Hepatocyte (in vitro differentiated cells): ENCODE measurements at regions not wholly inside any gene's neighbourhood (a gene's known extent, or its start where the extent isn't known, plus 50 kb on each side); places are given as distances from the start of the nearest gene placed in this dataset.

Experiments
- DNase-seq: peaks from one replicate; pipeline ENCODE4 v3.0.0-alpha.2; 2016; ENCODE audit warnings: low spot score
- H2AFZ ChIP-seq: fragments of 200-600 bp; sonication (generic); 2 replicates; pipeline ENCODE4 v1.6.0; 2016; ENCODE audit warnings: antibody characterized with exemption, mild to moderate bottlenecking
- H3K27ac ChIP-seq: fragments of 200-600 bp; sonication (generic); 2 replicates; pipeline ENCODE4 v1.5.1; 2016; ENCODE audit warnings: mild to moderate bottlenecking
- H3K27me3 ChIP-seq: fragments of 200-600 bp; sonication (generic); 2 replicates; pipeline ENCODE4 v1.6.1; 2016
- H3K36me3 ChIP-seq: fragments of 200-600 bp; sonication (generic); replicated peaks from 2 replicates; pipeline ENCODE4 v1.5.1; 2016; ENCODE audit warnings: low read depth; ENCODE audit not compliant: insufficient read depth
- H3K4me1 ChIP-seq: fragments of 200-600 bp; sonication (generic); 2 replicates; pipeline ENCODE4 v1.5.1; 2016; ENCODE audit warnings: mild to moderate bottlenecking, moderate library complexity; ENCODE audit not compliant: insufficient read depth
- H3K4me2 ChIP-seq: fragments of 200-600 bp; sonication (generic); 2 replicates; pipeline ENCODE4 v1.6.0; 2016
- H3K4me3 ChIP-seq: fragments of 200-600 bp; sonication (generic); 2 replicates; pipeline ENCODE4 v1.5.1; 2016; ENCODE audit warnings: mild to moderate bottlenecking
- H3K79me2 ChIP-seq: fragments of 200-600 bp; sonication (generic); 2 replicates; pipeline ENCODE4 v1.6.0; 2017; ENCODE audit warnings: mild to moderate bottlenecking
- H3K9me2 ChIP-seq: fragments of 200-600 bp; sonication (generic); replicated peaks from 2 replicates; pipeline ENCODE4 v1.6.0; 2017; ENCODE audit warnings: mild to moderate bottlenecking; ENCODE audit not compliant: insufficient read depth
- H3K9me3 ChIP-seq: fragments of 200-600 bp; sonication (generic); 2 replicates; pipeline ENCODE4 v1.5.1; 2016; ENCODE audit warnings: low read depth, mild to moderate bottlenecking
- H4K20me1 ChIP-seq: fragments of 200-600 bp; sonication (generic); 2 replicates; pipeline ENCODE4 v1.6.0; 2016; ENCODE audit warnings: mild to moderate bottlenecking; ENCODE audit not compliant: insufficient read depth, poor library complexity, severe bottlenecking
- EZH2 ChIP-seq: fragments of 200-600 bp; sonication (generic); IDR thresholded peaks from 2 replicates; pipeline ENCODE4 v1.6.1; 2016; ENCODE audit warnings: antibody characterized with exemption, mild to moderate bottlenecking, borderline replicate concordance
- EZH2phosphoT487 ChIP-seq: fragments of 200-600 bp; sonication (generic); IDR thresholded peaks from one replicate; pipeline ENCODE4 v1.6.1; 2018; ENCODE audit warnings: antibody characterized with exemption, mild to moderate bottlenecking, low read depth, moderate library complexity; ENCODE audit not compliant: unreplicated experiment, severe bottlenecking
- WGBS: methylation state at CpG from one replicate; pipeline ENCODE4 v1.1.6; 2016; ENCODE audit warnings: low lambda C conversion rate; ENCODE audit errors: missing lambda C conversion rate; 5-methylcytosine and 5-hydroxymethylcytosine counted together
- TF ChIP-seq, protein P1 (sequence below): fragments of 200-600 bp; sonication (generic); IDR thresholded peaks from 2 replicates; pipeline ENCODE4 v1.5.1; 2016; ENCODE audit warnings: antibody characterized with exemption, mild to moderate bottlenecking; ENCODE audit not compliant: poor library complexity

DNA sequence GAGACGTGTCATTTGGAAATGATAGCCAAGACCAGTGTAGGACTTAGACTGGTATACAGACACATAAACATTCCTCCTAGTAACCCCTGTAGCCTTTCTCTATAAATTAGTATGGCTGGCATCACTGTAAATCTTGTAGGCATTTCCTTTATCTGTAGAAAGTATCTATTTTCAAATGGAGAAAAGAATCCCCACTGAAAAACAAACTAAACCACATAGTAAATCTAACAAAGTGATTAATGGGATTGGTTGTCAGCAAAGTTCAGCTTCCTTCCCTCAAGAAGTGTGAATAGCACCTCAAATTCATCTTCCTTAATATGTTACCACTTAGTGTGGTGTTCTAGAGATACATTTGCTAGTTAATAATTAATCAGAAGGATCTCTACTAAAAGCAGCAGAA, 119.4 kb upstream of the NBEA start:
- H3K27me3 ChIP-seq = no peaks in the 10 kb centered on the region
- 81% methylated on average over 1 of the region's 1 CpG for WGBS
- no peaks in the 10 kb centered on the region for H4K20me1 ChIP-seq
- no peaks in the 10 kb centered on the region for H3K9me3 ChIP-seq
- H3K79me2 ChIP-seq = no peaks in the 10 kb centered on the region
- H3K36me3 ChIP-seq = no peaks in the 10 kb centered on the region
- H3K9me2 ChIP-seq = no peaks in the 10 kb centered on the region
- H2AFZ ChIP-seq = no peak overlapping the region
- no peak for DNase-seq
- H3K4me1 ChIP-seq = peaks cover 7% of the 10 kb centered on the region
- H3K27ac ChIP-seq = no peak overlapping the region
- H3K4me3 ChIP-seq = no peak overlapping the region
- H3K4me2 ChIP-seq = no peak overlapping the region
- TF ChIP-seq, protein P1, sequence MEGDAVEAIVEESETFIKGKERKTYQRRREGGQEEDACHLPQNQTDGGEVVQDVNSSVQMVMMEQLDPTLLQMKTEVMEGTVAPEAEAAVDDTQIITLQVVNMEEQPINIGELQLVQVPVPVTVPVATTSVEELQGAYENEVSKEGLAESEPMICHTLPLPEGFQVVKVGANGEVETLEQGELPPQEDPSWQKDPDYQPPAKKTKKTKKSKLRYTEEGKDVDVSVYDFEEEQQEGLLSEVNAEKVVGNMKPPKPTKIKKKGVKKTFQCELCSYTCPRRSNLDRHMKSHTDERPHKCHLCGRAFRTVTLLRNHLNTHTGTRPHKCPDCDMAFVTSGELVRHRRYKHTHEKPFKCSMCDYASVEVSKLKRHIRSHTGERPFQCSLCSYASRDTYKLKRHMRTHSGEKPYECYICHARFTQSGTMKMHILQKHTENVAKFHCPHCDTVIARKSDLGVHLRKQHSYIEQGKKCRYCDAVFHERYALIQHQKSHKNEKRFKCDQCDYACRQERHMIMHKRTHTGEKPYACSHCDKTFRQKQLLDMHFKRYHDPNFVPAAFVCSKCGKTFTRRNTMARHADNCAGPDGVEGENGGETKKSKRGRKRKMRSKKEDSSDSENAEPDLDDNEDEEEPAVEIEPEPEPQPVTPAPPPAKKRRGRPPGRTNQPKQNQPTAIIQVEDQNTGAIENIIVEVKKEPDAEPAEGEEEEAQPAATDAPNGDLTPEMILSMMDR = no peak
- TF ChIP-seq EZH2 (no peak), EZH2phosphoT487 (no peak)

- Histone ChIP-seq H3K36me3 (no peaks in the 10 kb centered on the region), H3K27me3 (no peaks in the 10 kb centered on the region), H3K4me2 (no peak overlapping the region), H3K4me3 (no peak overlapping the region), H3K79me2 (no peaks in the 10 kb centered on the region), H2AFZ (no peak overlapping the region), H3K27ac (peak overlapping the region; percentile 1), H3K4me1 (peaks cover 5% of the 10 kb centered on the region), H4K20me1 (no peaks in the 10 kb centered on the region), H3K9me2 (no peaks in the 10 kb centered on the region), H3K9me3 (no peaks in the 10 kb centered on the region)
- WGBS = 25% methylated on average over 2 of the region's 2 CpGs
- DNase-seq = no peak
- TF ChIP-seq EZH2 = no peak
- TF ChIP-seq EZH2phosphoT487 = no peak
- TF ChIP-seq, protein P1 = no peak
Measured at GRCh38 chr13:34826432-34826831, 115.6 kb upstream of the NBEA start.

GRCh38 chr13:34833562-34834182, 108.4 kb upstream of the NBEA start:
- Histone ChIP-seq H3K9me2 (no peaks in the 10 kb centered on the region), H3K4me3 (no peak overlapping the region), H3K36me3 (no peaks in the 10 kb centered on the region), H3K79me2 (no peaks in the 10 kb centered on the region), H3K4me1 (no peaks in the 10 kb centered on the region), H3K27me3 (no peaks in the 10 kb centered on the region), H3K9me3 (no peaks in the 10 kb centered on the region), H2AFZ (no peak overlapping the region), H3K27ac (no peak overlapping the region), H4K20me1 (no peaks in the 10 kb centered on the region), H3K4me2 (no peak overlapping the region)
- WGBS = 33% methylated on average over 6 of the region's 6 CpGs
- DNase-seq = peak; percentile 24
- TF ChIP-seq EZH2 (no peak), EZH2phosphoT487 (no peak)
- TF ChIP-seq, protein P1 = no peak
